Forelimb muscle (tissue), 1 donor: ENCODE measurements at regions not wholly inside any gene's neighbourhood (a gene's known extent, or its start where the extent isn't known, plus 50 kb on each side); places are given as distances from the start of the nearest gene placed in this dataset.
"Not testable (repeated sequence)": the region's sequence is repeated elsewhere in the genome, so short reads cannot be mapped to it uniquely, and the experiment has no call there.

Experiments used
- DNase-seq: peaks from one replicate; pipeline ENCODE4 v3.0.0-alpha.2; 2013; ENCODE audit warnings: low read depth

- no peak for DNase-seq
These were observed 121.5 kb upstream of the SATB1 start for GRCh38 chr3:18546632-18547031.

GRCh38 chr3:18544146-18544545 is 119.0 kb upstream of the SATB1 start:
- no peak for DNase-seq

- DNase-seq, result no peak
These were observed 113.5 kb upstream of the SATB1 start for GRCh38 chr3:18538463-18539230.

GRCh38 chr3:18533039-18533438 is 107.9 kb upstream of the SATB1 start:
- no peak for DNase-seq

- no peak for DNase-seq
These were observed 106.5 kb upstream of the SATB1 start for GRCh38 chr3:18531662-18532061.

- DNase-seq, result no peak
These were observed 104.5 kb upstream of the SATB1 start for GRCh38 chr3:18529631-18530030.

- DNase-seq, result no peak
These were observed 102.6 kb upstream of the SATB1 start for GRCh38 chr3:18527691-18528090.

- DNase-seq, result peak; percentile 20
These were observed 101.5 kb upstream of the SATB1 start for GRCh38 chr3:18526667-18527066.

- not testable (repeated sequence) for DNase-seq
These were observed 91.0 kb upstream of the SATB1 start for GRCh38 chr3:18516170-18516569.

- DNase-seq, result no peak
These were observed 88.0 kb upstream of the SATB1 start for GRCh38 chr3:18513091-18513490.

GRCh38 chr3:18512007-18512406 is 86.9 kb upstream of the SATB1 start:
- no peak for DNase-seq

GRCh38 chr3:18510947-18511346 is 85.8 kb upstream of the SATB1 start:
- no peak for DNase-seq

GRCh38 chr3:18507333-18507732 is 82.2 kb upstream of the SATB1 start:
- no peak for DNase-seq

GRCh38 chr3:18505056-18505455 is 79.9 kb upstream of the SATB1 start:
- DNase-seq, result no peak

- no peak for DNase-seq
These were observed 76.7 kb upstream of the SATB1 start for GRCh38 chr3:18501679-18502343.

- DNase-seq, result no peak
These were observed 75.2 kb upstream of the SATB1 start for GRCh38 chr3:18500322-18500721.

GRCh38 chr3:18499301-18499700 is 74.2 kb upstream of the SATB1 start:
- no peak for DNase-seq

- no peak for DNase-seq
These were observed 69.1 kb upstream of the SATB1 start for GRCh38 chr3:18494251-18494650.

GRCh38 chr3:18489939-18490338 is 64.8 kb upstream of the SATB1 start:
- DNase-seq, result no peak

- no peak for DNase-seq
These were observed 58.1 kb upstream of the SATB1 start for GRCh38 chr3:18483226-18483625.

- DNase-seq, result no peak
These were observed 56.9 kb upstream of the SATB1 start for GRCh38 chr3:18481946-18482548.

GRCh38 chr3:18477620-18478019 is 52.5 kb upstream of the SATB1 start:
- DNase-seq, result no peak
